WERI-Rb-1 (cell line): ENCODE measurements at regions not wholly inside any gene's neighbourhood (a gene's known extent, or its start where the extent isn't known, plus 50 kb on each side); places are given as distances from the start of the nearest gene placed in this dataset.

Source experiments
- DNase-seq: peaks from one replicate; pipeline ENCODE4 v3.0.0-alpha.2; 2020
- H3K27ac ChIP-seq: fragments of 250-450 bp; sonication (Bioruptor Pico); 2 replicates; pipeline ENCODE4 v1.5.1; 2020; ENCODE audit warnings: mild to moderate bottlenecking, moderate library complexity
- H3K27me3 ChIP-seq: fragments of 250-450 bp; sonication (Bioruptor Pico); 2 replicates; pipeline ENCODE4 v1.5.1; 2021; ENCODE audit warnings: mild to moderate bottlenecking, low read depth, moderate library complexity; ENCODE audit not compliant: insufficient read depth, severe bottlenecking
- H3K36me3 ChIP-seq: fragments of 250-450 bp; sonication (Bioruptor Pico); 2 replicates; pipeline ENCODE4 v1.5.1; 2020; ENCODE audit warnings: mild to moderate bottlenecking, moderate library complexity
- H3K4me3 ChIP-seq: 2 replicates; pipeline ENCODE4 v1.5.1; 2011; ENCODE audit warnings: low read depth, mild to moderate bottlenecking, control low read depth, low read length
- H3K9me3 ChIP-seq: fragments of 250-450 bp; sonication (Bioruptor Pico); 2 replicates; pipeline ENCODE4 v1.5.1; 2021; ENCODE audit warnings: mild to moderate bottlenecking, moderate library complexity; ENCODE audit not compliant: severe bottlenecking
- TF ChIP-seq, protein P1 (sequence below): IDR thresholded peaks from 2 replicates; pipeline ENCODE4 v1.5.1; 2011; ENCODE audit warnings: low read depth, mild to moderate bottlenecking, control low read depth, inconsistent platforms, low read length

DNA sequence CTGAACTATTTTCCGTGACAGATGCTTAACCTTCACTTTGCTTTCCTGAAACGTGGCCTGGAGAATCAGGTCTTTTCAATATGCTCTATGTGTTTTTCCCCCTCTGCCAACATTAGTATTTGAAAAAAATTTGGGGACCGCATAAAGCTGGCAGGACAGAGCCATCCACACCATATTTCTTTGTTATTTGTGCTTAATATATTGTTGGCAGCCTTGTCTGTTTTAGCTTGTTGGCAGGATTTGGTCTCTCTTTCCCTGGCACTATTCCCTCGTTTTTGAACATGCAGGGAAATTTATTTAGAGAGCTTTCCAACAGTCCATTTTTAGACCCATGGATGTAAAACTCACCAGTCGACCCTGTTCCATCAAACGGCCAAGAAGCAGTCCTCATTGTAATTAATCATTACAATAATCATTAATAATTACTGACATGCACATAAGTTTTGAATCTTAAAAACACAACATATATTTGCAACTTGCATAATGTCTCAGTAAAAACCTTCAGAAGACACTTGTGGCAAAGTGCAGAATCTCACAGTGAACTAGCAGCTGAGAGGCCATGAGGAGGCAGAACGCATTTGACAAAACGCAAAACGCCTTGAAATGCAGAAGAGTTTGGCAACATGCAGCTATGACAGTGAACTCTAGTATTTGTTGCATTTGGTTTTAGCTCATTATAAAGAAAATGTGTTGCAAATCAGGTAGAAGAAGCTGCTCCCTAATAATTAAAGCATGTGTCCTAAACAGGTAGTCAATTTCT is 514.2 kb downstream of the C6orf118 start:
- DNase-seq: no peak

DNA sequence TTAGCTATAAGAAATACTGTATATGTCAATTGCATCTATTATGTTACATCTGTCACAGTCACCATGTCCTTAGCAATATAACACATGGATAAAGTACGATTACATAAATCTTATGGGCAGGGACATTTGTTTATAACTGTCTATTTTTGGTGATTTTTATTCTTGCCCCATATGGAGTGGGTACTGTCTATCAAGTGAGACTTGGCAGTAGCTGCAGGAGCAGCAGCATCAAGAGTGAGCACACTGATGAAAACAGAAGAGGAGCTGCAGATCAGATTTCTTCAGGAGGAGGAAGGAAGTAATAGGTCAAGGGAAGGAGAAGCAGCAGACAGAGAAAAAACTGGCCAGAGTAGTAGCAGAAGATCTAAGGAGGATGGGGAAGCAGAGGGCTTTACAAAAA is 516.7 kb downstream of the C6orf118 start:
- Histone ChIP-seq H3K4me3 (no peak overlapping the region), H3K27ac (no peak overlapping the region), H3K9me3 (no peaks in the 10 kb centered on the region), H3K36me3 (no peaks in the 10 kb centered on the region), H3K27me3 (no peaks in the 10 kb centered on the region)
- TF ChIP-seq, protein P1, sequence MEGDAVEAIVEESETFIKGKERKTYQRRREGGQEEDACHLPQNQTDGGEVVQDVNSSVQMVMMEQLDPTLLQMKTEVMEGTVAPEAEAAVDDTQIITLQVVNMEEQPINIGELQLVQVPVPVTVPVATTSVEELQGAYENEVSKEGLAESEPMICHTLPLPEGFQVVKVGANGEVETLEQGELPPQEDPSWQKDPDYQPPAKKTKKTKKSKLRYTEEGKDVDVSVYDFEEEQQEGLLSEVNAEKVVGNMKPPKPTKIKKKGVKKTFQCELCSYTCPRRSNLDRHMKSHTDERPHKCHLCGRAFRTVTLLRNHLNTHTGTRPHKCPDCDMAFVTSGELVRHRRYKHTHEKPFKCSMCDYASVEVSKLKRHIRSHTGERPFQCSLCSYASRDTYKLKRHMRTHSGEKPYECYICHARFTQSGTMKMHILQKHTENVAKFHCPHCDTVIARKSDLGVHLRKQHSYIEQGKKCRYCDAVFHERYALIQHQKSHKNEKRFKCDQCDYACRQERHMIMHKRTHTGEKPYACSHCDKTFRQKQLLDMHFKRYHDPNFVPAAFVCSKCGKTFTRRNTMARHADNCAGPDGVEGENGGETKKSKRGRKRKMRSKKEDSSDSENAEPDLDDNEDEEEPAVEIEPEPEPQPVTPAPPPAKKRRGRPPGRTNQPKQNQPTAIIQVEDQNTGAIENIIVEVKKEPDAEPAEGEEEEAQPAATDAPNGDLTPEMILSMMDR: no peak
- no peak for DNase-seq

More for the DNA sequence above, 514.2 kb downstream of the C6orf118 start:
- TF ChIP-seq, protein P1: no peak
- Histone ChIP-seq H3K9me3 (no peaks in the 10 kb centered on the region), H3K27me3 (no peaks in the 10 kb centered on the region), H3K4me3 (no peak overlapping the region), H3K36me3 (no peaks in the 10 kb centered on the region), H3K27ac (no peak overlapping the region)

DNA sequence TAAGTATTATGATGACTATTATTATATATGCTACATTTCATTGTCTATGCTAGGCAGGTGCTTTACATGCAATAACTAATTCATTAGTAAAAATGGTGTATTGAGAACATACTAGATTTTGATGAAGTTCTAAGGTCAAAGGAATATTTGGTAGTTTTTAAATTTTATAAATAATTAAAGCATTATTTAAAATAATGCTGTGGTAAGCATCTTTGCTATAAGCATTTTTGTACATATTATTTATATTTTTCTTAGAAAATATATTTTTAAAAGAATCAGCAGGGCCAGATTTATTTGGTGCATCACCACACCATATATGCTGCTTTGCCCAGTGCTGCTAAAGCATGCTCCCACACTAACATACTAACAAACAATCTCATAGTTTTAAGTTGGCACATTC is 517.9 kb downstream of the C6orf118 start:
- no peaks in the 10 kb centered on the region for H3K9me3 ChIP-seq
- no peaks in the 10 kb centered on the region for H3K27me3 ChIP-seq
- TF ChIP-seq, protein P1: no peak
- no peak overlapping the region for H3K27ac ChIP-seq
- H3K36me3 ChIP-seq: no peaks in the 10 kb centered on the region
- DNase-seq: no peak
- H3K4me3 ChIP-seq: no peak overlapping the region

DNA sequence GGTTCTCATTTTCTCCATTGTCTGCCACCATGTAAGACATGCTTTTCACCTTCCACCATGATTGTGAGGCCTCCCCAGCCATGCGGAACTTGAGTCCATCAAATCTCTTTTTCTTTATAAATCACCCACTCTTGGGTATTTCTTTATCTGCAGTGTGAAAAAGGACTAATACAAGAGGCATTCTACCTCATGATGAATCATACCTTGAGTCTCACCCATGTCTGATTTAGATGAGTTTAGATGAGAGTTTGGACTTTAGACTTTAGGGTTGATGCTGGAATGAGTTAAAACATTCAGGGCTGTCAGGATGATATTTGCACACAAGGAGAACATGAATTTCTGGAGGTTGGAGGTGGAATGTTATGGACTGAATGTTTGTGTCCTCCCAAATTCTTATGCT is 545.6 kb downstream of the C6orf118 start:
- DNase-seq: no peak
- no peaks in the 10 kb centered on the region for H3K27me3 ChIP-seq
- H3K9me3 ChIP-seq: no peaks in the 10 kb centered on the region
- TF ChIP-seq, protein P1: no peak
- H3K27ac ChIP-seq: no peak overlapping the region
- H3K4me3 ChIP-seq: no peak overlapping the region
- H3K36me3 ChIP-seq: no peaks in the 10 kb centered on the region

DNA sequence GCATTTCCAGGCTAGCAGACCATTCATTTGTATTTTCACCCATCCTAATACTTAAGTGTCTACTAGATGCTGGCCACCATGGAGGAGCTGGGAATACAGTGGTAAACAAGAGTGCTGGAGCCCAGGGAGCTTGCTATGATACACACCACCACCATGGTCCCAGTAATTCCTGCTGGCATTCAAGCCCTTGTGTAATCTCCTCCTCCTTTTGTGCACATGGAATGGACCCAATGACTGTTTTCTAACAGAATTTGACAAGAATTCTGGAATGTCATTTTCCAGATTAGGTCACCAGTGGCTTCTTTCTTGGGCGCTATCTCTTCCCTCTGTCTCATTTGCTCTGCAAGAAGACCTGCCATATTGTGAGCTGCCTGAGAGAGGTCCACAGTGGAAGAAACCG is 552.0 kb downstream of the C6orf118 start:
- H3K27ac ChIP-seq: no peak overlapping the region
- H3K27me3 ChIP-seq: no peaks in the 10 kb centered on the region
- H3K36me3 ChIP-seq: no peaks in the 10 kb centered on the region
- DNase-seq: no peak
- no peak overlapping the region for H3K4me3 ChIP-seq
- no peaks in the 10 kb centered on the region for H3K9me3 ChIP-seq
- TF ChIP-seq, protein P1: no peak

DNA sequence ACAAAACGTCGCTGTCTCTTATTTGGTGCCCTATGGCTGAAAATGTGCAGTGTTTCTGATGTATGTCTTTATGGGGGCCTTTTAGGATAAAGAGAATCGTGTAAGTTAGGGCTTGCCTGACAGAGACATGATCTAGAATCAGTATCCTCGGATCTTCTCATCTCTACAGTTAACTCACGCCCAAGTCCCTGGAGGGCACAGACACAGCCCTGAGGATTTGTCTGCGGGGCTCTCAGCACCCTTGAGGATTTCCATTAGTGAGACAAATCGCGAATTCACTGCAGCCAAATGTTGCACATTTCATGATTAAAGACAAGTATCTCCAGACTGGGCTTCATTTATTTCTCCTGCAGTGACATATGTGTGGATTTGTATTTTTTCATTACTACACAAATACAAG is 552.7 kb downstream of the C6orf118 start:
- Histone ChIP-seq H3K27me3 (no peaks in the 10 kb centered on the region), H3K36me3 (no peaks in the 10 kb centered on the region), H3K27ac (no peak overlapping the region), H3K9me3 (no peaks in the 10 kb centered on the region), H3K4me3 (no peak overlapping the region)
- TF ChIP-seq, protein P1: no peak
- DNase-seq: no peak
